ENCODE measurements at regions not wholly inside any gene's neighbourhood (a gene's known extent, or its start where the extent isn't known, plus 50 kb on each side); places are given as distances from the start of the nearest gene placed in this dataset.

DNA sequence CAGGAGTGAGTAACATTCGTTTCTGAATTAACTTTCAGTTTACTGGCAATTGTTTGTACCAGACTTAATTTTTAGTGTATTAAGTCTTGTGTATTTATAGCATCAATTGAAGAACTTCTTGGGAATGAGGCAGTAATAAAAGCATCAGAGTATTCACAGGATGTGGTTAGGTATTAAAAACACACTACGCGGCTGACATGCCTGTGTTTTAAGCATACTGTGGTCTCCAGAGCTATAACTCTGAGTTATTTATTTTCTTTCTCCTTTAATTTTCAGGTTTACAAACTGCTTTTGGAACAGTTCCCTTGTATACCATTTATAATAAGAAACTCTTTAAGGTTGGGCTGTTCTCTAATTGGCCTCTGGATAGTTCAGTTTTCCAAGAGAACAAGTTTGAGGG, 626.1 kb upstream of the NRG3 start:
- TF ChIP-seq, protein P1, sequence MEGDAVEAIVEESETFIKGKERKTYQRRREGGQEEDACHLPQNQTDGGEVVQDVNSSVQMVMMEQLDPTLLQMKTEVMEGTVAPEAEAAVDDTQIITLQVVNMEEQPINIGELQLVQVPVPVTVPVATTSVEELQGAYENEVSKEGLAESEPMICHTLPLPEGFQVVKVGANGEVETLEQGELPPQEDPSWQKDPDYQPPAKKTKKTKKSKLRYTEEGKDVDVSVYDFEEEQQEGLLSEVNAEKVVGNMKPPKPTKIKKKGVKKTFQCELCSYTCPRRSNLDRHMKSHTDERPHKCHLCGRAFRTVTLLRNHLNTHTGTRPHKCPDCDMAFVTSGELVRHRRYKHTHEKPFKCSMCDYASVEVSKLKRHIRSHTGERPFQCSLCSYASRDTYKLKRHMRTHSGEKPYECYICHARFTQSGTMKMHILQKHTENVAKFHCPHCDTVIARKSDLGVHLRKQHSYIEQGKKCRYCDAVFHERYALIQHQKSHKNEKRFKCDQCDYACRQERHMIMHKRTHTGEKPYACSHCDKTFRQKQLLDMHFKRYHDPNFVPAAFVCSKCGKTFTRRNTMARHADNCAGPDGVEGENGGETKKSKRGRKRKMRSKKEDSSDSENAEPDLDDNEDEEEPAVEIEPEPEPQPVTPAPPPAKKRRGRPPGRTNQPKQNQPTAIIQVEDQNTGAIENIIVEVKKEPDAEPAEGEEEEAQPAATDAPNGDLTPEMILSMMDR (IDR thresholded peaks at IDR 0.05), result no peak
- TF ChIP-seq SIN3A (IDR thresholded peaks at IDR 0.05; ENCODE audit: borderline replicate concordance, insufficient read depth, low read depth, low read length) (no peak), POLR2AphosphoS5 (IDR thresholded peaks at IDR 0.05; ENCODE audit: low read depth, low read length) (no peak), TCF7L2 (IDR thresholded peaks at IDR 0.05; ENCODE audit: low read depth, low read length) (no peak)

Data from Panc1 (cell line).